ENCODE measurements at regions not wholly inside any gene's neighbourhood (a gene's known extent, or its start where the extent isn't known, plus 50 kb on each side); places are given as distances from the start of the nearest gene placed in this dataset.

DNA sequence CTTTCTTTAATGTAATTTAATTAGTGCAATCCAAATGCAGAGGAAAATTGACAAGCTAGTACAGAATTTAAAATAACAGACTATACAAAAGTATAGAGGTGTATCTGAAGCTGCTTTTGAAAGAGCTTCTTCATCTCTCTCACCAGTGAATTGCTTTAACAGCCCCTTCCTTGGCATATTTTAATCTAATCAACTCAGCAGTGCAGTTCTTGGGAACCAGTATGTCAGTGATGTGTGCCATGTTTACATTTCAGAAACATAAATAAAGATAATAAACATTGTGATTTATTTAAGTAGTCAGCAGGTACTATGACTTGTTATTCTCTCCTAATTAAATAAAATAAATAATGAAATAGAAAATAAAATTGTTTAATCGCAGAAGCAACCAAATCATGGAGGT lies 1260.6 kb downstream of the NCAM2 start:
- POLR2A ChIA-PET: no interaction called here

DNA sequence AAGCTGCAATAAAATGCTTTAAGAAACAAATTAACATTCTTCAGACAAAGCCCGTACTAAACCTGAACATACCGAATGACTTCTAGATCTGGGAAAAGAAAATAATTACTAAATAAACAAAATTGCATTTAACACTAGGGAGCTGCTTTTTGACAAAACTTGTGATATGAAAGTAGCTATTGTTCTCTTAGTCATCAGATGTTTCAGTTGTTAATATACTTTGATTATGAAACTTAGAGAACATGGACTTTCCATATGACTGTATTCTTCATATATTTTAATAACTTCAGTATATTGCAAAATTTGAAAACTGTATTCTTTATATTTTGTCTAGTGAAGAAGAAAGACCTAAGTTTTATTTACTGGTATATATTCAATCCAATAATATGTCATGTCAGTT lies 1262.1 kb downstream of the NCAM2 start:
- H3K9me3 ChIP-seq: no peaks in the 10 kb centered on the region
- no peaks in the 10 kb centered on the region for H3K27me3 ChIP-seq (replicated peaks; ENCODE audit: control insufficient read depth, insufficient read depth, low read length)
- H3K9me3 Mint-ChIP-seq (ENCODE audit: unreplicated experiment): no peaks in the 10 kb centered on the region
- CTCF ChIA-PET: no interaction called here
- H3K4me1 ChIP-seq: no peaks in the 10 kb centered on the region
- H3K27ac Mint-ChIP-seq (ENCODE audit: unreplicated experiment): no peak overlapping the region
- no peaks in the 10 kb centered on the region for H3K27me3 Mint-ChIP-seq (ENCODE audit: insufficient read depth, unreplicated experiment)
- intact Hi-C loops (cut with micrococcal nuclease; ENCODE audit: unreplicated experiment): no loop called here
- no peaks in the 10 kb centered on the region for H3K36me3 ChIP-seq (ENCODE audit: control insufficient read depth, insufficient read depth, low read length)
- no peak for DNase-seq
- TF ChIP-seq, protein P1, sequence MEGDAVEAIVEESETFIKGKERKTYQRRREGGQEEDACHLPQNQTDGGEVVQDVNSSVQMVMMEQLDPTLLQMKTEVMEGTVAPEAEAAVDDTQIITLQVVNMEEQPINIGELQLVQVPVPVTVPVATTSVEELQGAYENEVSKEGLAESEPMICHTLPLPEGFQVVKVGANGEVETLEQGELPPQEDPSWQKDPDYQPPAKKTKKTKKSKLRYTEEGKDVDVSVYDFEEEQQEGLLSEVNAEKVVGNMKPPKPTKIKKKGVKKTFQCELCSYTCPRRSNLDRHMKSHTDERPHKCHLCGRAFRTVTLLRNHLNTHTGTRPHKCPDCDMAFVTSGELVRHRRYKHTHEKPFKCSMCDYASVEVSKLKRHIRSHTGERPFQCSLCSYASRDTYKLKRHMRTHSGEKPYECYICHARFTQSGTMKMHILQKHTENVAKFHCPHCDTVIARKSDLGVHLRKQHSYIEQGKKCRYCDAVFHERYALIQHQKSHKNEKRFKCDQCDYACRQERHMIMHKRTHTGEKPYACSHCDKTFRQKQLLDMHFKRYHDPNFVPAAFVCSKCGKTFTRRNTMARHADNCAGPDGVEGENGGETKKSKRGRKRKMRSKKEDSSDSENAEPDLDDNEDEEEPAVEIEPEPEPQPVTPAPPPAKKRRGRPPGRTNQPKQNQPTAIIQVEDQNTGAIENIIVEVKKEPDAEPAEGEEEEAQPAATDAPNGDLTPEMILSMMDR (IDR thresholded peaks at IDR 0.05; ENCODE audit: insufficient read depth in 1 of 2, low read depth in 1 of 2, low read length in 1 of 2, severe bottlenecking in 1 of 2, unreplicated experiment in 1 of 2): no peak
- no TSS peak for BruUV-seq (replicated peaks)
- POLR2A ChIA-PET: no interaction called here
- H3K4me1 Mint-ChIP-seq (ENCODE audit: low read depth, unreplicated experiment): no peaks in the 10 kb centered on the region
- H3K36me3 Mint-ChIP-seq (ENCODE audit: insufficient read depth, unreplicated experiment): no peaks in the 10 kb centered on the region
- H3K4me3 ChIP-seq (ENCODE audit: low read depth, low read length): no peak overlapping the region
- no peak overlapping the region for H3K4me3 Mint-ChIP-seq (ENCODE audit: unreplicated experiment)

More for the DNA sequence above, 1260.6 kb downstream of the NCAM2 start:
- no peaks in the 10 kb centered on the region for H3K9me3 ChIP-seq
- no peaks in the 10 kb centered on the region for H3K4me1 ChIP-seq
- no peaks in the 10 kb centered on the region for H3K36me3 Mint-ChIP-seq (ENCODE audit: insufficient read depth, unreplicated experiment)
- BruUV-seq (replicated peaks): no TSS peak
- no peaks in the 10 kb centered on the region for H3K4me1 Mint-ChIP-seq (ENCODE audit: low read depth, unreplicated experiment)
- no peaks in the 10 kb centered on the region for H3K36me3 ChIP-seq (ENCODE audit: control insufficient read depth, insufficient read depth, low read length)
- TF ChIP-seq, protein P1 (IDR thresholded peaks at IDR 0.05; ENCODE audit: insufficient read depth in 1 of 2, low read depth in 1 of 2, low read length in 1 of 2, severe bottlenecking in 1 of 2, unreplicated experiment in 1 of 2): no peak
- H3K27ac Mint-ChIP-seq (ENCODE audit: unreplicated experiment): no peak overlapping the region
- H3K9me3 Mint-ChIP-seq (ENCODE audit: unreplicated experiment): no peaks in the 10 kb centered on the region
- H3K4me3 Mint-ChIP-seq (ENCODE audit: unreplicated experiment): no peak overlapping the region
- H3K4me3 ChIP-seq (ENCODE audit: low read depth, low read length): no peak overlapping the region
- DNase-seq: no peak
- intact Hi-C loops (cut with micrococcal nuclease; ENCODE audit: unreplicated experiment): no loop called here
- CTCF ChIA-PET: no interaction called here
- no peaks in the 10 kb centered on the region for H3K27me3 Mint-ChIP-seq (ENCODE audit: insufficient read depth, unreplicated experiment)
- H3K27me3 ChIP-seq (replicated peaks; ENCODE audit: control insufficient read depth, insufficient read depth, low read length): no peaks in the 10 kb centered on the region

DNA sequence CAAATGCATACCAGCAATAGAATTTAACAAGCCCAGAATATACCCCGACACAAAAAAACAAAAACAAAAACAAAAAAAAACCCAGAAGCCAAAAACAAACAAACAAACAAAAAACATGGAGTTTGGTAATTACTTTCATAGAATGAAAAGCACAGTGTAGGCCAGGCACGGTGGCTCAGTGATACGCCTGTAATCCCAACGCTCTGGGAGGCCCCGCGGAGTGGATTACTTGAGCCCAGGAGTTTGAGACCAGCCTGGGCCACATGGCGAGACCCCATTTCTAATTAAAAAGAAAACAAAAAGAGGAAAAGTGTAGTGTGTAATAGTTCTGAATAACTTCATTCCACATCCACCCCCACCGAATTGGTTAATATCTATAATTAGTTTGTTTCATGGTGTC lies 1265.7 kb downstream of the NCAM2 start:
- H3K36me3 Mint-ChIP-seq (ENCODE audit: insufficient read depth, unreplicated experiment): no peaks in the 10 kb centered on the region
- ChIA-PET CTCF (no interaction called here), POLR2A (no interaction called here)
- TF ChIP-seq, protein P1 (IDR thresholded peaks at IDR 0.05; ENCODE audit: insufficient read depth in 1 of 2, low read depth in 1 of 2, low read length in 1 of 2, severe bottlenecking in 1 of 2, unreplicated experiment in 1 of 2): no peak
- intact Hi-C loops (cut with micrococcal nuclease; ENCODE audit: unreplicated experiment): no loop called here
- Histone ChIP-seq H3K27me3 (replicated peaks; ENCODE audit: control insufficient read depth, insufficient read depth, low read length) (no peaks in the 10 kb centered on the region), H3K9me3 (no peaks in the 10 kb centered on the region), H3K4me1 (no peaks in the 10 kb centered on the region), H3K36me3 (ENCODE audit: control insufficient read depth, insufficient read depth, low read length) (no peaks in the 10 kb centered on the region), H3K4me3 (ENCODE audit: low read depth, low read length) (no peak overlapping the region)
- no peaks in the 10 kb centered on the region for H3K9me3 Mint-ChIP-seq (ENCODE audit: unreplicated experiment)
- H3K4me1 Mint-ChIP-seq (ENCODE audit: low read depth, unreplicated experiment): no peaks in the 10 kb centered on the region
- H3K4me3 Mint-ChIP-seq (ENCODE audit: unreplicated experiment): no peak overlapping the region
- no peak for DNase-seq
- no TSS peak for BruUV-seq (replicated peaks)
- H3K27ac Mint-ChIP-seq (ENCODE audit: unreplicated experiment): no peak overlapping the region
- no peaks in the 10 kb centered on the region for H3K27me3 Mint-ChIP-seq (ENCODE audit: insufficient read depth, unreplicated experiment)

All from Caco-2 (cell line).